Heart right ventricle (tissue), 16 donors: ENCODE measurements at regions not wholly inside any gene's neighbourhood (a gene's known extent, or its start where the extent isn't known, plus 50 kb on each side); places are given as distances from the start of the nearest gene placed in this dataset.
"Not testable (repeated sequence)": the region's sequence is repeated elsewhere in the genome, so short reads cannot be mapped to it uniquely, and the experiment has no call there.

Experiments
- ATAC-seq, 8 donors: fragments of 200-7000 bp; cut with Tn5 transposase; one replicate each; pipeline ENCODE4 v1.9.1; 2020; ENCODE audit warnings: mild to moderate bottlenecking in 8 of 8, moderate library complexity in 8 of 8, moderate number of reproducible peaks in 1 of 8
- DNase-seq, 2 donors: peaks; one replicate each; pipeline ENCODE4 v3.0.0-alpha.2; 2020
- H3K27ac ChIP-seq, 10 donors: fragments of 200-600 bp; sonication (generic) in 2 of 10; one replicate each; pipeline versions ENCODE4 v1.5.0 to v1.8.0; 2020 to 2022; ENCODE audit warnings: mild to moderate bottlenecking in 3 of 10
- H3K27me3 ChIP-seq, 7 donors: fragments of 200-600 bp; one replicate each; pipeline ENCODE4 v1.8.0; 2021 to 2022; ENCODE audit warnings: mild to moderate bottlenecking in 2 of 7
- H3K36me3 ChIP-seq, 9 donors: fragments of 200-600 bp; sonication (generic) in 1 of 9; one replicate each; pipeline versions ENCODE4 v1.5.0 to v1.8.0; 2020 to 2022; ENCODE audit warnings: mild to moderate bottlenecking in 2 of 9
- H3K4me1 ChIP-seq, 9 donors: fragments of 200-600 bp; sonication (generic) in 1 of 9; one replicate each; pipeline versions ENCODE4 v1.5.0 to v1.8.0; 2020 to 2022; ENCODE audit warnings: mild to moderate bottlenecking in 4 of 9
- H3K4me3 ChIP-seq, 10 donors: fragments of 200-600 bp; sonication (generic) in 2 of 10; one replicate each; pipeline versions ENCODE4 v1.5.0 to v1.8.0; 2020 to 2022; ENCODE audit warnings: mild to moderate bottlenecking in 7 of 10, moderate library complexity in 2 of 10
- H3K9me3 ChIP-seq, 11 donors: fragments of 200-600 bp in 10 of 11; sonication (generic) in 2 of 11; one replicate each; pipeline versions ENCODE4 v1.5.0 to v1.8.0; 2013 to 2022; ENCODE audit warnings: mild to moderate bottlenecking in 2 of 11, control low read depth in 1 of 11, moderate library complexity in 1 of 11
- CTCF ChIP-seq, 9 donors: fragments of 200-600 bp; sonication (generic) in 2 of 9; IDR thresholded peaks; one replicate each; pipeline versions ENCODE4 v1.5.0 to v1.8.0; 2021 to 2022; ENCODE audit warnings: antibody characterized with exemption in 9 of 9, mild to moderate bottlenecking in 5 of 9, moderate library complexity in 1 of 9
- WGBS, 2 donors: extraction: QIAGEN DNeasy Blood & Tissue Kit; methylation state at CpG; one replicate each; pipeline ENCODE4 v1.1.7; 2013; ENCODE audit warnings: inconsistent platforms in 1 of 2; 5-methylcytosine and 5-hydroxymethylcytosine counted together
- intact Hi-C, 10 donors: fragments of 100-400 bp; cut with DNase I; formaldehyde crosslinking; loops; one replicate each; pipeline versions ENCODE4 v1.11.1 to v1.14.2; 2022
- donor health status: Arrhythmogenic right ventricular cardiomyopathy.
- donor health status: ischemic (EF 13 %, LVEDD 7.1; RV severe dilation, severe dysfunction).
- donor health status: healthy with polysubstance abuse.
- donor health status: DM: no; HTN: yes; CAD: no.
- donor health status: DM: no; HTN: no; CAD: no.
- donor health status: ischemic (EF 25% LVEDD 6.9; RV normal size, moderate dysfunction).
- donor health status: ischemic (EF 25% LVEDD 5.7; RV mildly dilated, moderate dysfunction).
- donor health status: healthy.
- donor health status: DM: yes; HTN: yes; CAD: no.
- donor health status: Ischemic cardiomyopathy.
- donor health status: ischemic (EF 35%, LVEDD 5.7; RV mildly dilated, moderate dysfunction).
- donor health status: nonischemic (EF 11% LVEDD 7.7; RV severe dilation, severe dysfunction).
- donor health status: DM: yes; HTN: yes; CAD: no.
- donor health status: PGD.
- donor health status: ischemic (EF 29% LVEDD 5.4; RV normal size, mild dysfunction).
- donor health status: nonischemic (EF 23%, LVEDD 6.1; RV moderate dilation, normal function).

GRCh38 chr2:107721178-107721577, 105.5 kb upstream of the RGPD4 start:
- H3K9me3 ChIP-seq: peaks cover 0 to 7% (median 0%) of the 10 kb centered on the region in 11 donors
- no peaks in the 10 kb centered on the region for H3K36me3 ChIP-seq
- DNase-seq (no peak), ATAC-seq (no peak)
- H3K27ac ChIP-seq: no peak overlapping the region
- H3K27me3 ChIP-seq: no peaks in the 10 kb centered on the region
- no peak overlapping the region for H3K4me3 ChIP-seq
- TF ChIP-seq CTCF (IDR thresholded peaks at IDR 0.05): no peak
- WGBS, 2 donors: 84% methylated on average over 3 of the region's 3 CpGs
- H3K4me1 ChIP-seq: no peaks in the 10 kb centered on the region
- intact Hi-C loops: no loop called here

GRCh38 chr2:107721586-107721985, 105.1 kb upstream of the RGPD4 start:
- no peak overlapping the region for H3K27ac ChIP-seq

GRCh38 chr2:107725824-107726223, 100.9 kb upstream of the RGPD4 start:
- H3K9me3 ChIP-seq, intact Hi-C loops, ATAC-seq, H3K4me1 ChIP-seq, H3K27me3 ChIP-seq, H3K36me3 ChIP-seq, H3K27ac ChIP-seq, DNase-seq, H3K4me3 ChIP-seq: not testable (repeated sequence)
- 94 to 98% methylated on average over 1 of the region's 1 CpG for WGBS, 2 donors

More at GRCh38 chr2:107721586-107721985, 105.1 kb upstream of the RGPD4 start:
- intact Hi-C loops: no loop called here
- TF ChIP-seq CTCF (IDR thresholded peaks at IDR 0.05): no peak
- Histone ChIP-seq H3K4me1 (no peaks in the 10 kb centered on the region), H3K4me3 (no peak overlapping the region), H3K27me3 (no peaks in the 10 kb centered on the region), H3K9me3 (peaks cover 0 to 7% (median 0%) of the 10 kb centered on the region in 11 donors), H3K36me3 (no peaks in the 10 kb centered on the region)
- 67 to 73% methylated on average over 2 of the region's 2 CpGs for WGBS, 2 donors
- DNase-seq (no peak), ATAC-seq (no peak)

GRCh38 chr2:107727318-107727717, 99.4 kb upstream of the RGPD4 start:
- DNase-seq: no peak
- Histone ChIP-seq H3K9me3 (peaks cover 0 to 7% (median 0%) of the 10 kb centered on the region in 11 donors), H3K4me1 (no peaks in the 10 kb centered on the region), H3K36me3 (no peaks in the 10 kb centered on the region), H3K27ac (no peak overlapping the region), H3K27me3 (no peaks in the 10 kb centered on the region), H3K4me3 (no peak overlapping the region)
- intact Hi-C loops: no loop called here
- TF ChIP-seq CTCF (IDR thresholded peaks at IDR 0.05): no peak
- no peak for ATAC-seq

- Histone ChIP-seq H3K4me3 (no peak overlapping the region), H3K4me1 (no peaks in the 10 kb centered on the region), H3K36me3 (no peaks in the 10 kb centered on the region), H3K27ac (no peak overlapping the region), H3K27me3 (no peaks in the 10 kb centered on the region), H3K9me3 (peaks cover 0 to 7% (median 0%) of the 10 kb centered on the region in 11 donors)
- DNase-seq (no peak), ATAC-seq (no peak)
- TF ChIP-seq CTCF (IDR thresholded peaks at IDR 0.05): no peak
- whole genome bisulfite sequencing, 2 donors: 60 to 62% methylated on average over 5 of the region's 5 CpGs
- intact Hi-C loops: no loop called here
Observed at GRCh38 chr2:107728586-107728985, 98.1 kb upstream of the RGPD4 start.
